ENCODE measurements at regions not wholly inside any gene's neighbourhood (a gene's known extent, or its start where the extent isn't known, plus 50 kb on each side); places are given as distances from the start of the nearest gene placed in this dataset.

GRCh38 chr20:57877995-57878394 is 168.2 kb upstream of the PMEPA1 start:
- TF ChIP-seq, protein P1, sequence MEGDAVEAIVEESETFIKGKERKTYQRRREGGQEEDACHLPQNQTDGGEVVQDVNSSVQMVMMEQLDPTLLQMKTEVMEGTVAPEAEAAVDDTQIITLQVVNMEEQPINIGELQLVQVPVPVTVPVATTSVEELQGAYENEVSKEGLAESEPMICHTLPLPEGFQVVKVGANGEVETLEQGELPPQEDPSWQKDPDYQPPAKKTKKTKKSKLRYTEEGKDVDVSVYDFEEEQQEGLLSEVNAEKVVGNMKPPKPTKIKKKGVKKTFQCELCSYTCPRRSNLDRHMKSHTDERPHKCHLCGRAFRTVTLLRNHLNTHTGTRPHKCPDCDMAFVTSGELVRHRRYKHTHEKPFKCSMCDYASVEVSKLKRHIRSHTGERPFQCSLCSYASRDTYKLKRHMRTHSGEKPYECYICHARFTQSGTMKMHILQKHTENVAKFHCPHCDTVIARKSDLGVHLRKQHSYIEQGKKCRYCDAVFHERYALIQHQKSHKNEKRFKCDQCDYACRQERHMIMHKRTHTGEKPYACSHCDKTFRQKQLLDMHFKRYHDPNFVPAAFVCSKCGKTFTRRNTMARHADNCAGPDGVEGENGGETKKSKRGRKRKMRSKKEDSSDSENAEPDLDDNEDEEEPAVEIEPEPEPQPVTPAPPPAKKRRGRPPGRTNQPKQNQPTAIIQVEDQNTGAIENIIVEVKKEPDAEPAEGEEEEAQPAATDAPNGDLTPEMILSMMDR (IDR thresholded peaks at IDR 0.05; ENCODE audit: insufficient read depth, low read length, poor library complexity, severe bottlenecking): no peak
- TF ChIP-seq EZH2phosphoT487 (conservative IDR thresholded peaks at IDR 0.05; ENCODE audit: low read length): no peak
